IMR-90 (cell line): ENCODE measurements at regions not wholly inside any gene's neighbourhood (a gene's known extent, or its start where the extent isn't known, plus 50 kb on each side); places are given as distances from the start of the nearest gene placed in this dataset.

Experiments used
- ATAC-seq: fragments of 200-7000 bp; cut with Tn5 transposase; 2 replicates; pipeline ENCODE4 v1.9.1; 2020; ENCODE audit warnings: low read depth, mild to moderate bottlenecking, moderate library complexity
- BruUV-seq: library from RNA; stranded (reverse); fragments of 400-500 nt; replicated peaks from 2 replicates; lab custom pipeline; 2021; lab: Mats Ljungman, UMichigan
- CTCF ChIA-PET: fragments of 300-600 bp; formaldehyde crosslinking; extraction: SDS; loops from one replicate; lab custom pipeline; 2021; ENCODE audit warnings: antibody characterized with exemption; lab: Yijun Ruan, JAX
- POLR2A ChIA-PET: fragments of 300-600 bp; sonication (Branson Sonifier 250); formaldehyde crosslinking; loops from one replicate; lab custom pipeline; 2022; ENCODE audit warnings: antibody characterized with exemption; ENCODE audit not compliant: unreplicated experiment; lab: Charles Lee
- DNase-seq: peaks from one replicate; pipeline ENCODE4 v3.0.0; 2013
- H2AFZ ChIP-seq: replicated peaks from 2 replicates; pipeline ENCODE3; 2013; ENCODE audit warnings: low read length, mild to moderate bottlenecking; ENCODE audit not compliant: poor library complexity
- H2AK5ac ChIP-seq: 2 replicates; pipeline ENCODE4 v1.6.1; 2013; ENCODE audit warnings: low read depth, low read length, inconsistent platforms
- H2AK9ac ChIP-seq: replicated peaks from 2 replicates; pipeline ENCODE3; 2013; ENCODE audit warnings: mild to moderate bottlenecking, low read depth, low read length, moderate library complexity; ENCODE audit not compliant: poor library complexity
- H2BK120ac ChIP-seq: 2 replicates; pipeline ENCODE4 v1.6.1; 2013; ENCODE audit warnings: low read depth, low read length, inconsistent platforms
- H2BK15ac ChIP-seq: 3 replicates; pipeline ENCODE4 v1.6.1; 2013; ENCODE audit warnings: low read depth, low read length, inconsistent platforms
- H2BK20ac ChIP-seq: 2 replicates; pipeline ENCODE4 v1.6.1; 2013; ENCODE audit warnings: low read depth, mild to moderate bottlenecking, inconsistent platforms, low read length, moderate library complexity
- H2BK5ac ChIP-seq: 2 replicates; pipeline ENCODE4 v1.6.1; 2013; ENCODE audit warnings: mild to moderate bottlenecking, low read depth, low read length, inconsistent platforms; ENCODE audit not compliant: poor library complexity, severe bottlenecking
- H3K14ac ChIP-seq: replicated peaks from 2 replicates; pipeline ENCODE4 v1.6.1; 2013; ENCODE audit warnings: low read depth, low read length, inconsistent platforms
- H3K18ac ChIP-seq: 2 replicates; pipeline ENCODE4 v1.6.1; 2013; ENCODE audit warnings: low read depth, low read length, control low read depth
- H3K23ac ChIP-seq: 2 replicates; pipeline ENCODE4 v1.6.1; 2013; ENCODE audit warnings: low read depth, low read length, inconsistent platforms
- H3K27ac ChIP-seq: 2 replicates; pipeline ENCODE4 v1.5.1; 2013; ENCODE audit warnings: mild to moderate bottlenecking, control low read depth, low read length; ENCODE audit not compliant: insufficient read depth
- H3K27me3 ChIP-seq: 2 replicates; pipeline ENCODE4 v1.6.1; 2013; ENCODE audit warnings: low read length; ENCODE audit not compliant: control insufficient read depth, insufficient read depth
- H3K36me3 ChIP-seq: 2 replicates; pipeline ENCODE4 v1.6.1; 2013; ENCODE audit warnings: low read length, mixed read lengths; ENCODE audit not compliant: control insufficient read depth, insufficient read depth
- H3K4ac ChIP-seq: 2 replicates; pipeline ENCODE4 v1.6.1; 2013; ENCODE audit warnings: low read depth, low read length, inconsistent platforms
- H3K4me1 ChIP-seq: 2 replicates; pipeline ENCODE4 v1.6.1; 2013; ENCODE audit warnings: low read length, mixed read lengths; ENCODE audit not compliant: control insufficient read depth, insufficient read depth
- H3K4me2 ChIP-seq: 2 replicates; pipeline ENCODE4 v1.6.1; 2013; ENCODE audit warnings: low read depth, mild to moderate bottlenecking, control low read depth, low read length, moderate library complexity
- H3K4me3 ChIP-seq: 2 replicates; pipeline ENCODE4 v1.5.1; 2013; ENCODE audit warnings: low read depth, mild to moderate bottlenecking, control low read depth, low read length, moderate library complexity; ENCODE audit not compliant: insufficient read depth
- H3K56ac ChIP-seq: 2 replicates; pipeline ENCODE4 v1.6.1; 2013; ENCODE audit warnings: low read length, inconsistent platforms; ENCODE audit not compliant: insufficient read depth; ENCODE audit errors: extremely low read depth
- H3K79me1 ChIP-seq, 2 experiments: 2 replicates each; pipeline ENCODE4 v1.6.1; 2013; ENCODE audit warnings: low read length in 2 of 2, inconsistent platforms in 1 of 2, low read depth in 1 of 2
- H3K9ac ChIP-seq: 2 replicates; pipeline ENCODE4 v1.6.1; 2013; ENCODE audit warnings: low read depth, low read length, control low read depth
- H3K9me1 ChIP-seq: 2 replicates; pipeline ENCODE4 v1.6.1; 2013; ENCODE audit warnings: low read length, inconsistent platforms; ENCODE audit not compliant: insufficient read depth
- H3K9me3 ChIP-seq: 2 replicates; pipeline ENCODE4 v1.6.1; 2013; ENCODE audit warnings: low read length; ENCODE audit not compliant: control insufficient read depth, insufficient read depth
- H4K20me1 ChIP-seq: 2 replicates; pipeline ENCODE4 v1.6.1; 2013; ENCODE audit warnings: low read length, inconsistent platforms; ENCODE audit not compliant: insufficient read depth
- H4K5ac ChIP-seq: 2 replicates; pipeline ENCODE4 v1.6.1; 2013; ENCODE audit warnings: mild to moderate bottlenecking, low read depth, low read length, control low read depth
- H4K8ac ChIP-seq, 2 experiments: 2 replicates each; pipeline ENCODE4 v1.6.1; 2013; ENCODE audit warnings: low read depth in 2 of 2, low read length in 2 of 2, control low read depth in 1 of 2, inconsistent platforms in 1 of 2
- H4K91ac ChIP-seq: 2 replicates; pipeline ENCODE4 v1.6.1; 2013; ENCODE audit warnings: low read depth, low read length, inconsistent platforms; ENCODE audit not compliant: insufficient read depth
- BHLHE40 ChIP-seq: fragments of 150-350 bp; IDR thresholded peaks from 2 replicates; pipeline ENCODE4 v1.6.1; 2016; ENCODE audit warnings: mild to moderate bottlenecking, low read depth, low read length
- CEBPB ChIP-seq: IDR thresholded peaks from 2 replicates; pipeline ENCODE4 v1.6.1; 2012; ENCODE audit warnings: low read depth, low read length, improper control_type of control experiment
- SMC3 ChIP-seq: fragments of 150-350 bp; IDR thresholded peaks from 2 replicates; pipeline ENCODE4 v1.6.1; 2016; ENCODE audit warnings: low read depth, mild to moderate bottlenecking, antibody characterized with exemption, low read length, moderate library complexity
- WGBS, 2 experiments: methylation state at CpG; one replicate each; pipeline versions ENCODE4 v1.1.5 to v1.1.7; 2013; ENCODE audit warnings: missing lambda C conversion rate in 2 of 2; ENCODE audit not compliant: insufficient read length in 1 of 2; ENCODE audit errors: extremely low coverage in 2 of 2; 5-methylcytosine and 5-hydroxymethylcytosine counted together
- dilution Hi-C: fragments of 300-500 bp; cut with HindIII; formaldehyde crosslinking; loops from one replicate; pipeline ENCODE4 v1.14.3; 2018; ENCODE audit warnings: low sequenced_read_pairs; ENCODE audit not compliant: unreplicated experiment
- in situ Hi-C: fragments of 300-500 bp; cut with MboI; formaldehyde crosslinking; loops from 3 replicates; pipeline ENCODE4 v1.14.3; 2019; ENCODE audit warnings: low sequenced_read_pairs, inconsistent platforms, mixed read lengths
- intact Hi-C: fragments of 100-400 bp; cut with micrococcal nuclease; formaldehyde crosslinking; loops from 2 replicates; pipeline ENCODE4 v1.10.0; 2022

- intact Hi-C loops = no loop called here
- no peaks in the 10 kb centered on the region for H4K20me1 ChIP-seq
- no CpG with 5 or more reads among the region's 2 CpGs for WGBS, 2 experiments
- no peak overlapping the region for H3K4me2 ChIP-seq
- H2BK15ac ChIP-seq = no peak overlapping the region
- no peak overlapping the region for H4K8ac ChIP-seq
- no peak overlapping the region for H3K23ac ChIP-seq
- ChIA-PET CTCF (no interaction called here), POLR2A (no interaction called here)
- DNase-seq (no peak), ATAC-seq (no peak)
- no peak overlapping the region for H4K91ac ChIP-seq
- in situ Hi-C loops = no loop called here
- TF ChIP-seq SMC3 = no peak
- TF ChIP-seq BHLHE40 = no peak
- TF ChIP-seq CEBPB = peak; percentile 38; the same call in 1 of the 2 replicates
- no peak overlapping the region for H3K4ac ChIP-seq
- no peaks in the 10 kb centered on the region for H3K9me3 ChIP-seq
- dilution Hi-C loops = no loop called here
- H2BK120ac ChIP-seq = no peak overlapping the region
- H3K14ac ChIP-seq = no peak overlapping the region
- H3K79me1 ChIP-seq = no peaks in the 10 kb centered on the region
- no peak overlapping the region for H3K56ac ChIP-seq
- BruUV-seq = no TSS peak
- no peak overlapping the region for H2AK9ac ChIP-seq
- H3K4me3 ChIP-seq = peak overlapping the region; percentile 29; the same call in 1 of the 2 replicates
- H3K4me1 ChIP-seq = no peaks in the 10 kb centered on the region
- peaks cover 3% of the 10 kb centered on the region for H3K27me3 ChIP-seq
- H2AK5ac ChIP-seq = no peak overlapping the region
- no peaks in the 10 kb centered on the region for H3K36me3 ChIP-seq
- no peak overlapping the region for H3K18ac ChIP-seq
- H3K27ac ChIP-seq = no peak overlapping the region
- H2BK20ac ChIP-seq = no peak overlapping the region
- H3K9me1 ChIP-seq = no peaks in the 10 kb centered on the region
- no peak overlapping the region for H4K5ac ChIP-seq
- H2BK5ac ChIP-seq = no peak overlapping the region
- no peak overlapping the region for H3K9ac ChIP-seq
- no peak overlapping the region for H2AFZ ChIP-seq
Measured at GRCh38 chr13:27704681-27705080, 83.0 kb downstream of the POLR1D start.
